Pancreas (tissue), 10 donors: ENCODE measurements at regions not wholly inside any gene's neighbourhood (a gene's known extent, or its start where the extent isn't known, plus 50 kb on each side); places are given as distances from the start of the nearest gene placed in this dataset.

Source experiments
- ATAC-seq, 4 donors: fragments of 200-7000 bp; cut with Tn5 transposase; one replicate each; pipeline versions ENCODE4 v1.8.0 to v1.9.1; 2020; ENCODE audit warnings: mild to moderate bottlenecking in 4 of 4, moderate library complexity in 4 of 4
- DNase-seq, 6 donors: peaks; one replicate each; pipeline ENCODE4 v3.0.0-alpha.2; 2020
- FAIRE-seq: peaks from 2 replicates; lab custom pipeline; 2012; peaks lifted over from hg19 to GRCh38; lab: Jason Lieb, UNC
- H3K27ac ChIP-seq, 4 donors: fragments of 200-600 bp; sonication (generic); 1 replicate in 3 of 4; 2 replicates in 1 of 4; pipeline versions ENCODE4 v1.5.0 to v1.8.0; 2020
- H3K27me3 ChIP-seq, 4 donors: fragments of 200-600 bp; one replicate each; pipeline ENCODE4 v1.8.0; 2021
- H3K36me3 ChIP-seq, 3 donors: fragments of 200-600 bp; sonication (generic) in 1 of 3; one replicate each; pipeline versions ENCODE4 v1.5.0 to v1.8.0; 2020 to 2021
- H3K4me1 ChIP-seq, 3 donors: fragments of 200-600 bp; one replicate each; pipeline ENCODE4 v1.8.0; 2021
- H3K4me3 ChIP-seq, 4 donors: fragments of 200-600 bp; sonication (generic) in 2 of 4; one replicate each; pipeline versions ENCODE4 v1.5.0 to v1.8.0; 2020 to 2021
- H3K9me3 ChIP-seq, 4 donors: fragments of 200-600 bp; one replicate each; pipeline ENCODE4 v1.8.0; 2021
- CTCF ChIP-seq, 4 donors: fragments of 200-600 bp; sonication (generic) in 3 of 4; IDR thresholded peaks; one replicate each; pipeline versions ENCODE4 v1.5.0 to v1.8.0; 2021; ENCODE audit warnings: antibody characterized with exemption in 4 of 4
- WGBS, 2 donors: extraction: QIAGEN DNeasy Blood & Tissue Kit; methylation state at CpG; one replicate each; pipeline ENCODE4 v1.1.7; 2013; 5-methylcytosine and 5-hydroxymethylcytosine counted together
- intact Hi-C, 3 donors: fragments of 100-400 bp; cut with DNase I; formaldehyde crosslinking; loops; one replicate each; pipeline versions ENCODE4 v1.11.1 to v1.14.2; 2022
- donor health status: healthy with polysubstance abuse.
- donor health status: DM: no; HTN: no; CAD: no; lungs with moderate emphysema.
- donor health status: DM: no; HTN: no; CAD: no.
- donor health status: control.
- donor health status: control.
- donor health status: Bipolar disorder and iron deficiency.
- donor health status: DM: yes; HTN: yes; CAD: no.
- donor health status: DM: no; HTN: no; CAD: no.
- donor health status: DM: no; HTN: no; CAD: no.
- donor health status: DM: yes; HTN: yes; CAD: no.

- intact Hi-C loops = no loop called here
- Histone ChIP-seq H3K4me1 (no peaks in the 10 kb centered on the region), H3K4me3 (no peak overlapping the region), H3K27me3 (no peaks in the 10 kb centered on the region), H3K9me3 (no peaks in the 10 kb centered on the region), H3K36me3 (no peaks in the 10 kb centered on the region), H3K27ac (no peak overlapping the region)
- WGBS, 2 donors = 30 to 34% methylated on average over 2 of the region's 2 CpGs
- TF ChIP-seq CTCF (IDR thresholded peaks at IDR 0.05) = no peak
- DNase-seq (no peak), ATAC-seq (peak in 1 of 4 donors; percentile 57), FAIRE-seq (no peak)
These were observed 52.3 kb upstream of the SNTG2 start for GRCh38 chr2:898319-898718.

- FAIRE-seq (no peak), ATAC-seq (no peak), DNase-seq (no peak)
- no peak for TF ChIP-seq CTCF (IDR thresholded peaks at IDR 0.05)
- no peak overlapping the region for H3K4me3 ChIP-seq
- H3K27ac ChIP-seq = no peak overlapping the region
- no peaks in the 10 kb centered on the region for H3K36me3 ChIP-seq
- no peaks in the 10 kb centered on the region for H3K4me1 ChIP-seq
- WGBS, 2 donors = 88 to 93% methylated on average over 2 of the region's 2 CpGs
- intact Hi-C loops = no loop called here
- no peaks in the 10 kb centered on the region for H3K9me3 ChIP-seq
- no peaks in the 10 kb centered on the region for H3K27me3 ChIP-seq
These were observed 53.6 kb upstream of the SNTG2 start for GRCh38 chr2:897091-897490.

- peak; percentile 57 to 100 (median 90) for ATAC-seq
- peak in 4 of 6 donors; percentile 27 to 75 (median 68) for DNase-seq
- FAIRE-seq = no peak
- 25% methylated on average over 7 of the region's 7 CpGs for WGBS, 2 donors
- no peaks in the 10 kb centered on the region for H3K9me3 ChIP-seq
- no peak overlapping the region for H3K4me3 ChIP-seq
- intact Hi-C loops = no loop called here
- H3K27ac ChIP-seq = no peak overlapping the region
- H3K4me1 ChIP-seq = no peaks in the 10 kb centered on the region
- no peaks in the 10 kb centered on the region for H3K27me3 ChIP-seq
- TF ChIP-seq CTCF (IDR thresholded peaks at IDR 0.05) = no peak
- H3K36me3 ChIP-seq = no peaks in the 10 kb centered on the region
These were observed 57.3 kb upstream of the SNTG2 start for GRCh38 chr2:893311-893710.

- TF ChIP-seq CTCF (IDR thresholded peaks at IDR 0.05) = no peak
- ATAC-seq = no peak
These were observed 57.8 kb upstream of the SNTG2 start for GRCh38 chr2:892892-893291.

GRCh38 chr2:892401-892800, 58.2 kb upstream of the SNTG2 start:
- no peak for ATAC-seq
- Histone ChIP-seq H3K4me3 (no peak overlapping the region), H3K9me3 (no peaks in the 10 kb centered on the region), H3K27ac (no peak overlapping the region), H3K4me1 (no peaks in the 10 kb centered on the region), H3K27me3 (no peaks in the 10 kb centered on the region), H3K36me3 (no peaks in the 10 kb centered on the region)
- intact Hi-C loops = no loop called here
- no peak for TF ChIP-seq CTCF (IDR thresholded peaks at IDR 0.05)
- no peak for FAIRE-seq
- no peak for DNase-seq
- WGBS, 2 donors = 70 to 81% methylated on average over 11 of the region's 11 CpGs

More at GRCh38 chr2:892892-893291, 57.8 kb upstream of the SNTG2 start:
- H3K4me1 ChIP-seq = no peaks in the 10 kb centered on the region
- H3K27ac ChIP-seq = no peak overlapping the region
- H3K4me3 ChIP-seq = no peak overlapping the region
- H3K27me3 ChIP-seq = no peaks in the 10 kb centered on the region
- no peaks in the 10 kb centered on the region for H3K36me3 ChIP-seq
- DNase-seq (no peak), FAIRE-seq (no peak)
- intact Hi-C loops = no loop called here
- 69 to 82% methylated on average over 13 of the region's 13 CpGs for WGBS, 2 donors
- no peaks in the 10 kb centered on the region for H3K9me3 ChIP-seq
